Esophagus muscularis mucosa (tissue), 4 donors: ENCODE measurements at regions not wholly inside any gene's neighbourhood (a gene's known extent, or its start where the extent isn't known, plus 50 kb on each side); places are given as distances from the start of the nearest gene placed in this dataset.

Experiments used
- CTCF ChIP-seq, 3 experiments: fragments of 200-600 bp in 2 of 3; fragments of 450-650 bp in 1 of 3; sonication (generic) in 2 of 3; IDR thresholded peaks; one replicate each; pipeline ENCODE4 v1.5.1; 2017 to 2019; ENCODE audit warnings: antibody characterized with exemption in 3 of 3, mild to moderate bottlenecking in 2 of 3, moderate library complexity in 1 of 3
- EP300 ChIP-seq: sonication (generic); formaldehyde crosslinking; IDR thresholded peaks from one replicate; pipeline ENCODE4 v1.6.1; 2017; ENCODE audit warnings: antibody characterized with exemption
- POLR2A ChIP-seq: fragments of 450-650 bp; IDR thresholded peaks from one replicate; pipeline ENCODE4 v1.6.1; 2017; ENCODE audit warnings: antibody characterized with exemption, moderate library complexity, mild to moderate bottlenecking, low read depth

- TF ChIP-seq CTCF (IDR thresholded peaks at IDR 0.05) (no peak), EP300 (no peak), POLR2A (no peak)
Observed at GRCh38 chr7:12833829-12834228, 146.4 kb downstream of the ARL4A start.
